ENCODE measurements at regions not wholly inside any gene's neighbourhood (a gene's known extent, or its start where the extent isn't known, plus 50 kb on each side); places are given as distances from the start of the nearest gene placed in this dataset.

GRCh38 chr18:40357536-40357935 lies 1597.5 kb upstream of the PIK3C3 start:
- POLR2A ChIA-PET = no interaction called here

GRCh38 chr18:40356168-40356567 lies 1598.9 kb upstream of the PIK3C3 start:
- ChIA-PET POLR2A (no interaction called here), CTCF (no interaction called here)
- no peak for DNase-seq (ENCODE audit: extremely low spot score)
- TF ChIP-seq L3MBTL2 (conservative IDR thresholded peaks at IDR 0.05) = no peak
- no peak for TF ChIP-seq PKNOX1 (IDR thresholded peaks at IDR 0.05)
- TF ChIP-seq ELF4 (IDR thresholded peaks at IDR 0.05) = no peak
- TF ChIP-seq FOXA1 (IDR thresholded peaks at IDR 0.05) = no peak
- no peak for TF ChIP-seq ARNT (IDR thresholded peaks at IDR 0.05)
- TF ChIP-seq FOXK2 (IDR thresholded peaks at IDR 0.05) = no peak
- TF ChIP-seq BHLHE40 (IDR thresholded peaks at IDR 0.05; ENCODE audit: borderline replicate concordance) = no peak
- no peak for TF ChIP-seq CTBP1 (IDR thresholded peaks at IDR 0.05; ENCODE audit: borderline replicate concordance)
- no peak for TF ChIP-seq SP1 (IDR thresholded peaks at IDR 0.05)
- TF ChIP-seq NFRKB (IDR thresholded peaks at IDR 0.05) = no peak
- TF ChIP-seq TARDBP (IDR thresholded peaks at IDR 0.05) = no peak
- TF ChIP-seq SUZ12 (IDR thresholded peaks at IDR 0.05) = no peak
- TF ChIP-seq LEF1 (IDR thresholded peaks at IDR 0.05; ENCODE audit: borderline replicate concordance) = no peak
- TF ChIP-seq HDGF (IDR thresholded peaks at IDR 0.05; ENCODE audit: borderline replicate concordance) = no peak
- no peak for TF ChIP-seq ZNF384 (IDR thresholded peaks at IDR 0.05)
- no peak for TF ChIP-seq FOXM1 (IDR thresholded peaks at IDR 0.05; ENCODE audit: borderline replicate concordance)

More at GRCh38 chr18:40357536-40357935, 1597.5 kb upstream of the PIK3C3 start:
- CTCF ChIA-PET = no interaction called here
- TF ChIP-seq ZNF384 (IDR thresholded peaks at IDR 0.05) = no peak
- TF ChIP-seq LEF1 (IDR thresholded peaks at IDR 0.05; ENCODE audit: borderline replicate concordance) = no peak
- TF ChIP-seq NFRKB (IDR thresholded peaks at IDR 0.05) = no peak
- TF ChIP-seq HDGF (IDR thresholded peaks at IDR 0.05; ENCODE audit: borderline replicate concordance) = no peak
- no peak for TF ChIP-seq ELF4 (IDR thresholded peaks at IDR 0.05)
- no peak for TF ChIP-seq SP1 (IDR thresholded peaks at IDR 0.05)
- TF ChIP-seq ARNT (IDR thresholded peaks at IDR 0.05) = no peak
- TF ChIP-seq SUZ12 (IDR thresholded peaks at IDR 0.05) = no peak
- no peak for TF ChIP-seq FOXA1 (IDR thresholded peaks at IDR 0.05)
- TF ChIP-seq CTBP1 (IDR thresholded peaks at IDR 0.05; ENCODE audit: borderline replicate concordance) = no peak
- TF ChIP-seq TARDBP (IDR thresholded peaks at IDR 0.05) = no peak
- TF ChIP-seq L3MBTL2 (conservative IDR thresholded peaks at IDR 0.05) = no peak
- TF ChIP-seq FOXK2 (IDR thresholded peaks at IDR 0.05) = no peak
- TF ChIP-seq PKNOX1 (IDR thresholded peaks at IDR 0.05) = no peak
- no peak for TF ChIP-seq BHLHE40 (IDR thresholded peaks at IDR 0.05; ENCODE audit: borderline replicate concordance)
- TF ChIP-seq FOXM1 (IDR thresholded peaks at IDR 0.05; ENCODE audit: borderline replicate concordance) = no peak
- DNase-seq (ENCODE audit: extremely low spot score) = no peak

DNA sequence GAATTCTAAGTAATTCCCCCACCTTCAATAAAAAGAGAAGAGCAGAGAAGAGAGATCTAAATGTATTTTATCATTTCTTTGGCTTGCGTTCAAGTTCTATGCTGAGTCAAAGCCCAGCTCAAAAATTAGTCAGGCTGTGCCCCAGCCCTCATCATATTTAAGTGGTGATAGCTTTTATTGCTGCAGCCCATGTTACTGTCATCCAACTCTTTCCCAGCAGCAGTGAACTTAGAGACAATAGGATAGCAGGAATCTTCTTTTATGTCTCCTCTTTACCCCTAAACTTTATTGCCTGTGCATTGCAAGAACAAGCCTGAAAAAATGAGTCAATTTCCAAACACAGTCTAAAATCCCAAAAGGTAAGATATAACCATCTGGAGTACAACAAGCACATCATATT lies 1599.3 kb upstream of the PIK3C3 start:
- ChIA-PET POLR2A (no interaction called here), CTCF (no interaction called here)
- DNase-seq (ENCODE audit: extremely low spot score) = no peak
- TF ChIP-seq FOXA1 (IDR thresholded peaks at IDR 0.05) (no peak), CTBP1 (IDR thresholded peaks at IDR 0.05; ENCODE audit: borderline replicate concordance) (no peak), FOXM1 (IDR thresholded peaks at IDR 0.05; ENCODE audit: borderline replicate concordance) (no peak), SUZ12 (IDR thresholded peaks at IDR 0.05) (no peak), ELF4 (IDR thresholded peaks at IDR 0.05) (no peak), SP1 (IDR thresholded peaks at IDR 0.05) (no peak), BHLHE40 (IDR thresholded peaks at IDR 0.05; ENCODE audit: borderline replicate concordance) (no peak), LEF1 (IDR thresholded peaks at IDR 0.05; ENCODE audit: borderline replicate concordance) (no peak), FOXK2 (IDR thresholded peaks at IDR 0.05) (no peak), TARDBP (IDR thresholded peaks at IDR 0.05) (no peak), L3MBTL2 (conservative IDR thresholded peaks at IDR 0.05) (no peak), PKNOX1 (IDR thresholded peaks at IDR 0.05) (no peak)

DNA sequence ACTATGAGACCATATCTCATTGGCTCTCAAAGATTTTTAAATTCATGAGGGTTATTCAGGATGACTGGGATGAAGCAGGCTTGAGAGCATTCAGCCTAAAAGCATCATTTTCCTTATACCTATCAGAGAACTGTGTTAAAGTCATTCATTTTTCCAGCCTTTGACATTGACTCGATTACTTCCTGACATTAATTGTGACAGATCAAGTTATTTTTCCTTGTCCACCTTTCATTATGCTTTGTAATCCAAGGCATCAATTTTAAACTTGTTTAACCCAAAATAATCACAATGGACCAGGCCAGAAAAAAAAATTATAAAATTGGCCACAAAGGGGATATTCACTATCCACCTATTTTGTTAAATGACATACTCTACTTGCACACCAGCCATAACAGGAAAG lies 1606.8 kb upstream of the PIK3C3 start:
- POLR2A ChIA-PET = no interaction called here
- CTCF ChIA-PET = no interaction called here
- TF ChIP-seq NFRKB (IDR thresholded peaks at IDR 0.05) (no peak), FOXM1 (IDR thresholded peaks at IDR 0.05; ENCODE audit: borderline replicate concordance) (no peak), L3MBTL2 (conservative IDR thresholded peaks at IDR 0.05) (no peak), FOXK2 (IDR thresholded peaks at IDR 0.05) (no peak), FOXA1 (IDR thresholded peaks at IDR 0.05) (no peak), LEF1 (IDR thresholded peaks at IDR 0.05; ENCODE audit: borderline replicate concordance) (no peak), TARDBP (IDR thresholded peaks at IDR 0.05) (no peak), ZNF384 (IDR thresholded peaks at IDR 0.05) (no peak), SUZ12 (IDR thresholded peaks at IDR 0.05) (no peak), HDGF (IDR thresholded peaks at IDR 0.05; ENCODE audit: borderline replicate concordance) (no peak)
- DNase-seq (ENCODE audit: extremely low spot score) = no peak

DNA sequence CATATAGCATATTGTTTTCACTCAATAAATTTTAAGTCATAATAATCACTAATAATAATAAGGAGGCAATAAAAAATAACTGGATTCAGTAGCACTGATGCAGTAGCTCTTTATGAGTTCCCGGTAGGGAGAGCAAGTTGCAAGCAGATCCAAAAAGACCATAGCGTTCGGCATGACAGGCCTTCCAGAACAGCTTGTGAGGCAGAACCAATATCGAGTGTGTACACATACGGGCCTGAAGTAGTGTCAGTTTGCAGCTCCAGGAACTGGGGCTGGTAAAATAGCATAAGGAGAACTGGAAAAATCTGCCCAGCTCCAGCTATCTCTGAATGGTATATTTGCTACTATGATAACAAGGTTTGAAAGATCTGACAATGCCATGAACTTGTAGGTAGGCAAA lies 1607.8 kb upstream of the PIK3C3 start:
- no peak for TF ChIP-seq SUZ12 (IDR thresholded peaks at IDR 0.05)
- no peak for TF ChIP-seq CTBP1 (IDR thresholded peaks at IDR 0.05; ENCODE audit: borderline replicate concordance)
- TF ChIP-seq FOXK2 (IDR thresholded peaks at IDR 0.05) = no peak
- TF ChIP-seq FOXA1 (IDR thresholded peaks at IDR 0.05) = no peak
- TF ChIP-seq FOXM1 (IDR thresholded peaks at IDR 0.05; ENCODE audit: borderline replicate concordance) = no peak
- no peak for TF ChIP-seq HDGF (IDR thresholded peaks at IDR 0.05; ENCODE audit: borderline replicate concordance)
- no peak for TF ChIP-seq BHLHE40 (IDR thresholded peaks at IDR 0.05; ENCODE audit: borderline replicate concordance)
- TF ChIP-seq PKNOX1 (IDR thresholded peaks at IDR 0.05) = no peak
- no peak for TF ChIP-seq SP1 (IDR thresholded peaks at IDR 0.05)
- TF ChIP-seq TARDBP (IDR thresholded peaks at IDR 0.05) = no peak
- no peak for TF ChIP-seq ELF4 (IDR thresholded peaks at IDR 0.05)
- no peak for TF ChIP-seq NFRKB (IDR thresholded peaks at IDR 0.05)
- TF ChIP-seq LEF1 (IDR thresholded peaks at IDR 0.05; ENCODE audit: borderline replicate concordance) = no peak
- no peak for TF ChIP-seq ZNF384 (IDR thresholded peaks at IDR 0.05)
- no peak for TF ChIP-seq ARNT (IDR thresholded peaks at IDR 0.05)
- no peak for TF ChIP-seq L3MBTL2 (conservative IDR thresholded peaks at IDR 0.05)
- DNase-seq (ENCODE audit: extremely low spot score) = no peak
- ChIA-PET POLR2A (no interaction called here), CTCF (no interaction called here)

Measured in HEK293T (cell line).